ENCODE measurements at regions not wholly inside any gene's neighbourhood (a gene's known extent, or its start where the extent isn't known, plus 50 kb on each side); places are given as distances from the start of the nearest gene placed in this dataset.

GRCh38 chr16:49947907-49948678, 76.9 kb upstream of the CNEP1R1 start:
- H3K36me3 Mint-ChIP-seq, result no peaks in the 10 kb centered on the region
- POLR2A ChIA-PET, result no interaction called here
- H3K9me3 Mint-ChIP-seq, result peaks cover 3% of the 10 kb centered on the region
- DNase-seq (ENCODE audit: low spot score) (no peak), ATAC-seq (no peak)
- TF ChIP-seq ZNF423 (CRISPR knock-in tag; IDR thresholded peaks at IDR 0.05), result no peak
- peak; percentile 67 for TF ChIP-seq PRDM15 (CRISPR knock-in tag; IDR thresholded peaks at IDR 0.05)
- CTCF ChIA-PET, result no interaction called here
- H3K4me3 Mint-ChIP-seq, result no peak overlapping the region
- no peak overlapping the region for H3K27ac Mint-ChIP-seq
- no peaks in the 10 kb centered on the region for H3K4me1 Mint-ChIP-seq
- H3K27me3 Mint-ChIP-seq (ENCODE audit: low read depth), result no peaks in the 10 kb centered on the region

GRCh38 chr16:49951574-49952195, 73.3 kb upstream of the CNEP1R1 start:
- peaks cover 3% of the 10 kb centered on the region for H3K9me3 Mint-ChIP-seq
- DNase-seq (ENCODE audit: low spot score) (peak; percentile 23), ATAC-seq (peak; percentile 60)
- no peaks in the 10 kb centered on the region for H3K4me1 Mint-ChIP-seq
- CTCF ChIA-PET, result interaction anchor here (0.7 to 1.0 kb wide), 2 partner anchors 30 to 73 kb away, joined by 4 to 5 read pairs; partner anchors contain the start of gene CNEP1R1
- TF ChIP-seq TP53 (CRISPR knock-in tag; IDR thresholded peaks at IDR 0.05) (no peak), CTCF (IDR thresholded peaks at IDR 0.05) (no peak), AR (CRISPR knock-in tag; IDR thresholded peaks at IDR 0.05) (no peak), CDX4 (CRISPR knock-in tag; IDR thresholded peaks at IDR 0.05; ENCODE audit: borderline replicate concordance) (no peak), E2F1 (CRISPR knock-in tag; IDR thresholded peaks at IDR 0.05) (no peak), JAZF1 (CRISPR knock-in tag; IDR thresholded peaks at IDR 0.05) (no peak), ZNF263 (CRISPR knock-in tag; IDR thresholded peaks at IDR 0.05; ENCODE audit: low read depth) (no peak), OVOL2 (CRISPR knock-in tag; IDR thresholded peaks at IDR 0.05; ENCODE audit: borderline replicate concordance) (no peak), MXD4 (CRISPR knock-in tag; IDR thresholded peaks at IDR 0.05; ENCODE audit: borderline replicate concordance) (no peak), SOX15 (CRISPR knock-in tag; IDR thresholded peaks at IDR 0.05) (no peak), IRF2 (CRISPR knock-in tag; IDR thresholded peaks at IDR 0.05; ENCODE audit: borderline replicate concordance, low read depth) (no peak), ZNF232 (CRISPR knock-in tag; IDR thresholded peaks at IDR 0.05) (no peak), ERG (CRISPR knock-in tag; IDR thresholded peaks at IDR 0.05) (no peak)
- no peak overlapping the region for H3K27ac Mint-ChIP-seq
- H3K36me3 Mint-ChIP-seq, result no peaks in the 10 kb centered on the region
- no peaks in the 10 kb centered on the region for H3K27me3 Mint-ChIP-seq (ENCODE audit: low read depth)
- POLR2A ChIA-PET, result no interaction called here
- no peak overlapping the region for H3K4me3 Mint-ChIP-seq
